MM.1S (cell line): ENCODE measurements at regions not wholly inside any gene's neighbourhood (a gene's known extent, or its start where the extent isn't known, plus 50 kb on each side); places are given as distances from the start of the nearest gene placed in this dataset.

Experiments used
- CTCF ChIP-seq: fragments of 300-600 bp; sonication (generic); IDR thresholded peaks from 2 replicates; pipeline ENCODE4 v1.5.1; 2016; ENCODE audit warnings: antibody characterized with exemption, low read length, mixed read lengths
- EZH2phosphoT487 ChIP-seq: fragments of 300-600 bp; sonication (generic); IDR thresholded peaks from 2 replicates; pipeline ENCODE4 v1.6.1; 2018; ENCODE audit warnings: antibody characterized with exemption, low read length

GRCh38 chr13:103238441-103238840 is 172.2 kb upstream of the SLC10A2 start:
- TF ChIP-seq CTCF: no peak
- no peak for TF ChIP-seq EZH2phosphoT487
